SK-N-SH (cell line): ENCODE measurements at regions not wholly inside any gene's neighbourhood (a gene's known extent, or its start where the extent isn't known, plus 50 kb on each side); places are given as distances from the start of the nearest gene placed in this dataset.
A peak's percentile ranks its signal among the peaks of the same experiment; 100 is the strongest.

Source experiments
- CTCF ChIA-PET: fragments of 300-600, 350-600 bp; formaldehyde crosslinking; extraction: SDS; loops from one replicate; lab custom pipeline; 2021; lab: Yijun Ruan, JAX
- POLR2A ChIA-PET: fragments of 350-600 bp; sonication (Branson Sonifier 250); formaldehyde crosslinking; extraction: SDS; loops from one replicate; lab custom pipeline; 2020; ENCODE audit warnings: antibody characterized with exemption, inconsistent platforms; lab: Yijun Ruan, JAX
- DNase-seq: peaks from one replicate; pipeline ENCODE4 v3.0.0; 2012
- H2AFZ ChIP-seq: fragments of 200-600 bp; sonication (generic); 2 replicates; pipeline ENCODE4 v1.8.1; 2016; ENCODE audit warnings: antibody characterized with exemption, mild to moderate bottlenecking, low read depth
- H3F3A ChIP-seq: fragments of 200-600 bp; sonication (generic); replicated peaks from 2 replicates; pipeline ENCODE3; 2016; ENCODE audit warnings: antibody characterized with exemption, mild to moderate bottlenecking; ENCODE audit not compliant: insufficient read depth
- H3K27ac ChIP-seq, 2 experiments: fragments of 200-500 bp in 1 of 2; fragments of 200-600 bp in 1 of 2; sonication (Bioruptor generic) in 1 of 2; sonication (generic), shearing (Covaris generic) in 1 of 2; 2 replicates each; pipeline versions ENCODE4 v1.5.1 to v1.6.1; 2014 to 2016; ENCODE audit warnings: low read depth in 2 of 2, inconsistent platforms in 1 of 2, low read length in 1 of 2, mild to moderate bottlenecking in 1 of 2, mixed read lengths in 1 of 2
- H3K27me3 ChIP-seq: fragments of 200-600 bp; sonication (generic), shearing (Covaris generic); 2 replicates; pipeline ENCODE4 v1.6.1; 2016; ENCODE audit warnings: mixed run types; ENCODE audit not compliant: insufficient read depth
- H3K36me3 ChIP-seq, 2 experiments: fragments of 200-500 bp in 1 of 2; fragments of 200-600 bp in 1 of 2; sonication (Bioruptor generic) in 1 of 2; sonication (generic) in 1 of 2; replicated peaks in 1 of 2; 2 replicates each; pipeline versions ENCODE3 to v1.5.1; 2014 to 2016; ENCODE audit warnings: low read length in 1 of 2, mild to moderate bottlenecking in 1 of 2; ENCODE audit not compliant: insufficient read depth in 2 of 2, control insufficient read depth in 1 of 2
- H3K4me1 ChIP-seq, 2 experiments: fragments of 200-500 bp in 1 of 2; fragments of 200-600 bp in 1 of 2; sonication (Bioruptor generic) in 1 of 2; sonication (generic), shearing (Covaris generic) in 1 of 2; 2 replicates each; pipeline versions ENCODE4 v1.5.1 to v1.6.1; 2014 to 2016; ENCODE audit warnings: low read depth in 1 of 2, low read length in 1 of 2, mixed run types in 1 of 2; ENCODE audit not compliant: insufficient read depth in 2 of 2, control insufficient read depth in 1 of 2
- H3K4me2 ChIP-seq: fragments of 200-600 bp; sonication (generic), shearing (Covaris generic); 2 replicates; pipeline ENCODE4 v1.6.1; 2017; ENCODE audit warnings: mixed run types
- H3K4me3 ChIP-seq, 2 experiments: fragments of 200-500 bp in 1 of 2; fragments of 200-600 bp in 1 of 2; sonication (Bioruptor generic) in 1 of 2; sonication (generic), shearing (Covaris generic) in 1 of 2; 2 replicates each; pipeline versions ENCODE4 v1.5.1 to v1.8.1; 2014 to 2016; ENCODE audit warnings: low read depth in 2 of 2, inconsistent platforms in 1 of 2, low read length in 1 of 2, mild to moderate bottlenecking in 1 of 2, mixed read lengths in 1 of 2, moderate library complexity in 1 of 2
- H3K79me2 ChIP-seq: fragments of 200-600 bp; sonication (generic); 2 replicates; pipeline ENCODE4 v1.8.1; 2017; ENCODE audit warnings: mild to moderate bottlenecking; ENCODE audit not compliant: insufficient read depth
- H3K9ac ChIP-seq: fragments of 200-600 bp; sonication (generic); 2 replicates; pipeline ENCODE4 v1.6.1; 2017; ENCODE audit warnings: mixed run types
- H3K9me2 ChIP-seq: fragments of 200-600 bp; sonication (generic); 2 replicates; pipeline ENCODE4 v1.6.1; 2017; ENCODE audit warnings: mixed run types
- H3K9me3 ChIP-seq: fragments of 200-600 bp; sonication (generic); 2 replicates; pipeline ENCODE4 v1.6.1; 2017; ENCODE audit warnings: mixed run types, mild to moderate bottlenecking, moderate library complexity
- H4K20me1 ChIP-seq: fragments of 200-600 bp; sonication (generic); 2 replicates; pipeline ENCODE4 v1.6.1; 2017; ENCODE audit warnings: mild to moderate bottlenecking, mixed run types; ENCODE audit not compliant: insufficient read depth
- FOSL2 ChIP-seq: IDR thresholded peaks from 2 replicates; pipeline ENCODE4 v1.4.0; 2012; ENCODE audit warnings: low read depth, mild to moderate bottlenecking, moderate library complexity, borderline replicate concordance
- FOXJ3 ChIP-seq: sonication (generic); formaldehyde crosslinking; IDR thresholded peaks from 2 replicates; pipeline ENCODE4 v1.5.1; 2020; ENCODE audit warnings: mild to moderate bottlenecking, missing genetic modification reagents
- GATA2 ChIP-seq: sonication (generic); formaldehyde crosslinking; IDR thresholded peaks from 2 replicates; pipeline ENCODE4 v1.5.0; 2020; ENCODE audit warnings: mild to moderate bottlenecking, missing genetic modification reagents
- NRF1 ChIP-seq: IDR thresholded peaks from 2 replicates; pipeline ENCODE4 v1.6.1; 2012; ENCODE audit warnings: low read depth, mild to moderate bottlenecking, low read length
- RCOR1 ChIP-seq: fragments of 150-350 bp; IDR thresholded peaks from 2 replicates; pipeline ENCODE4 v1.6.1; 2017; ENCODE audit warnings: antibody characterized with exemption, low read length
- SMC3 ChIP-seq: IDR thresholded peaks from 2 replicates; pipeline ENCODE4 v1.6.1; 2012; ENCODE audit warnings: low read depth, low read length, improper control_type of control experiment
- WGBS: methylation state at CpG from one replicate; pipeline ENCODE4 v1.1.6; 2017; ENCODE audit warnings: low lambda C conversion rate; 5-methylcytosine and 5-hydroxymethylcytosine counted together
- TF ChIP-seq, protein P1 (sequence below): IDR thresholded peaks from 2 replicates; pipeline ENCODE4 v1.6.1; 2012; ENCODE audit warnings: mild to moderate bottlenecking, low read depth, low read length, moderate library complexity
- TF ChIP-seq, protein P2 (sequence below): IDR thresholded peaks from 2 replicates; pipeline ENCODE4 v1.4.0; 2012; ENCODE audit warnings: low read depth, borderline replicate concordance
- TF ChIP-seq, protein P3 (sequence below): fragments of 150-350 bp; IDR thresholded peaks from 2 replicates; pipeline ENCODE4 v1.6.1; 2017; ENCODE audit warnings: antibody characterized with exemption, low read length, low read depth, borderline replicate concordance

DNA sequence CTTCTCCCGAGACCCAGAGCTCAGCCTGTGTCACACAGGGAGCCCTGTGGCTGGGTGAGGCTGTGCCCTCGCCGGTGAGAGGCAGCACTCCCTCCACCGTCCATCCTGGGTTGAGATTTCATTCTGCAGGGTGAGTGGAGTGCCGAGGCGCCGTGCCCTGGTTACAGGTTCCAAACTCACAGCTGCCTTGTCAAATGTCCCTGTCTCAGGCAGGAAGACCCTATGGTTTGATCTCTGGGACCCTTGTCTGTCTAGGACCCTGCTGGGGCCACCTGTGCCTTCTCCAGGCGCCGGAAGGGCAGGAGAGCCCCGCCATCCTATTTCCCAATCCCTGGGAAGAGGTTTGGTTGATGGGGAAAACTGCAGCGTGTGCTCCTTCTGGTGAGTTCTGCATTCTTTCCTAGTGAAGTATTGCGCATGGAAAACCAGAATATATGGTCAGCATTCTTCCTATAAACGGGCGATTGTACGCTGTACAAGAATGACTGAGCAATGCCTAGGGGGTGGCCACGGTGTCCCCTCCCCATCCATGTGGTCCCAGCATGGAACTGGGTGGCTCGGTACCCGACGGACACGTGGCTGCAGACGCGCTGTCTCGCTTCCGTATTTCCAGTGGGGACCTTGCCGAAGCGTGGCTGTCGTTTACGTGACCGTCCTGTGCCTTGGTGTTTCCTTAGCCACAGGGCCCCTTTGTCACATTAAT is 95.9 kb upstream of the COL5A1 start:
- Histone ChIP-seq H3K36me3 (no peaks in the 10 kb centered on the region), H3K27ac (0 out of 4 replicates have a peak overlapping the region, but pooled peaks of 1 of the 2 experiments have one; percentile 38), H3K4me3 (no peak overlapping the region), H4K20me1 (no peaks in the 10 kb centered on the region), H3K4me1 (peaks cover 0 to 13% of the 10 kb centered on the region in 2 experiments; a peak in 1 of 4 replicates), H2AFZ (no peak overlapping the region), H3K9me3 (no peaks in the 10 kb centered on the region), H3K9me2 (no peaks in the 10 kb centered on the region), H3K79me2 (no peaks in the 10 kb centered on the region), H3K27me3 (no peaks in the 10 kb centered on the region), H3F3A (peaks cover 9% of the 10 kb centered on the region)
- CTCF ChIA-PET: no interaction called here
- WGBS: 90% methylated on average over 19 of the region's 29 CpGs
- DNase-seq: no peak
- TF ChIP-seq FOSL2 (no peak), NRF1 (no peak), SMC3 (no peak), GATA2 (no peak), FOXJ3 (CRISPR knock-in tag) (no peak), RCOR1 (no peak)
- TF ChIP-seq, protein P1, sequence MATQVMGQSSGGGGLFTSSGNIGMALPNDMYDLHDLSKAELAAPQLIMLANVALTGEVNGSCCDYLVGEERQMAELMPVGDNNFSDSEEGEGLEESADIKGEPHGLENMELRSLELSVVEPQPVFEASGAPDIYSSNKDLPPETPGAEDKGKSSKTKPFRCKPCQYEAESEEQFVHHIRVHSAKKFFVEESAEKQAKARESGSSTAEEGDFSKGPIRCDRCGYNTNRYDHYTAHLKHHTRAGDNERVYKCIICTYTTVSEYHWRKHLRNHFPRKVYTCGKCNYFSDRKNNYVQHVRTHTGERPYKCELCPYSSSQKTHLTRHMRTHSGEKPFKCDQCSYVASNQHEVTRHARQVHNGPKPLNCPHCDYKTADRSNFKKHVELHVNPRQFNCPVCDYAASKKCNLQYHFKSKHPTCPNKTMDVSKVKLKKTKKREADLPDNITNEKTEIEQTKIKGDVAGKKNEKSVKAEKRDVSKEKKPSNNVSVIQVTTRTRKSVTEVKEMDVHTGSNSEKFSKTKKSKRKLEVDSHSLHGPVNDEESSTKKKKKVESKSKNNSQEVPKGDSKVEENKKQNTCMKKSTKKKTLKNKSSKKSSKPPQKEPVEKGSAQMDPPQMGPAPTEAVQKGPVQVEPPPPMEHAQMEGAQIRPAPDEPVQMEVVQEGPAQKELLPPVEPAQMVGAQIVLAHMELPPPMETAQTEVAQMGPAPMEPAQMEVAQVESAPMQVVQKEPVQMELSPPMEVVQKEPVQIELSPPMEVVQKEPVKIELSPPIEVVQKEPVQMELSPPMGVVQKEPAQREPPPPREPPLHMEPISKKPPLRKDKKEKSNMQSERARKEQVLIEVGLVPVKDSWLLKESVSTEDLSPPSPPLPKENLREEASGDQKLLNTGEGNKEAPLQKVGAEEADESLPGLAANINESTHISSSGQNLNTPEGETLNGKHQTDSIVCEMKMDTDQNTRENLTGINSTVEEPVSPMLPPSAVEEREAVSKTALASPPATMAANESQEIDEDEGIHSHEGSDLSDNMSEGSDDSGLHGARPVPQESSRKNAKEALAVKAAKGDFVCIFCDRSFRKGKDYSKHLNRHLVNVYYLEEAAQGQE: no peak
- TF ChIP-seq, protein P2, sequence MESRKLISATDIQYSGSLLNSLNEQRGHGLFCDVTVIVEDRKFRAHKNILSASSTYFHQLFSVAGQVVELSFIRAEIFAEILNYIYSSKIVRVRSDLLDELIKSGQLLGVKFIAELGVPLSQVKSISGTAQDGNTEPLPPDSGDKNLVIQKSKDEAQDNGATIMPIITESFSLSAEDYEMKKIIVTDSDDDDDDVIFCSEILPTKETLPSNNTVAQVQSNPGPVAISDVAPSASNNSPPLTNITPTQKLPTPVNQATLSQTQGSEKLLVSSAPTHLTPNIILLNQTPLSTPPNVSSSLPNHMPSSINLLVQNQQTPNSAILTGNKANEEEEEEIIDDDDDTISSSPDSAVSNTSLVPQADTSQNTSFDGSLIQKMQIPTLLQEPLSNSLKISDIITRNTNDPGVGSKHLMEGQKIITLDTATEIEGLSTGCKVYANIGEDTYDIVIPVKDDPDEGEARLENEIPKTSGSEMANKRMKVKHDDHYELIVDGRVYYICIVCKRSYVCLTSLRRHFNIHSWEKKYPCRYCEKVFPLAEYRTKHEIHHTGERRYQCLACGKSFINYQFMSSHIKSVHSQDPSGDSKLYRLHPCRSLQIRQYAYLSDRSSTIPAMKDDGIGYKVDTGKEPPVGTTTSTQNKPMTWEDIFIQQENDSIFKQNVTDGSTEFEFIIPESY: no peak
- TF ChIP-seq, protein P3, sequence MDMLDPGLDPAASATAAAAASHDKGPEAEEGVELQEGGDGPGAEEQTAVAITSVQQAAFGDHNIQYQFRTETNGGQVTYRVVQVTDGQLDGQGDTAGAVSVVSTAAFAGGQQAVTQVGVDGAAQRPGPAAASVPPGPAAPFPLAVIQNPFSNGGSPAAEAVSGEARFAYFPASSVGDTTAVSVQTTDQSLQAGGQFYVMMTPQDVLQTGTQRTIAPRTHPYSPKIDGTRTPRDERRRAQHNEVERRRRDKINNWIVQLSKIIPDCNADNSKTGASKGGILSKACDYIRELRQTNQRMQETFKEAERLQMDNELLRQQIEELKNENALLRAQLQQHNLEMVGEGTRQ: no peak
- TF ChIP-seq, all 33 proteins: peak for 0
- POLR2A ChIA-PET: no interaction called here
- Histone ChIP-seq H3K9ac (no peak overlapping the region), H3K4me2 (no peak overlapping the region)
